NCI-H1436 (cell line): ENCODE measurements at regions not wholly inside any gene's neighbourhood (a gene's known extent, or its start where the extent isn't known, plus 50 kb on each side); places are given as distances from the start of the nearest gene placed in this dataset.

Experiments
- DNase-seq: peaks from one replicate; lab custom pipeline; 2025; lab: John Stamatoyannopoulos, UW

GRCh38 chr1:30316056-30316455, 407.3 kb downstream of the MATN1 start:
- DNase-seq = no peak

DNA sequence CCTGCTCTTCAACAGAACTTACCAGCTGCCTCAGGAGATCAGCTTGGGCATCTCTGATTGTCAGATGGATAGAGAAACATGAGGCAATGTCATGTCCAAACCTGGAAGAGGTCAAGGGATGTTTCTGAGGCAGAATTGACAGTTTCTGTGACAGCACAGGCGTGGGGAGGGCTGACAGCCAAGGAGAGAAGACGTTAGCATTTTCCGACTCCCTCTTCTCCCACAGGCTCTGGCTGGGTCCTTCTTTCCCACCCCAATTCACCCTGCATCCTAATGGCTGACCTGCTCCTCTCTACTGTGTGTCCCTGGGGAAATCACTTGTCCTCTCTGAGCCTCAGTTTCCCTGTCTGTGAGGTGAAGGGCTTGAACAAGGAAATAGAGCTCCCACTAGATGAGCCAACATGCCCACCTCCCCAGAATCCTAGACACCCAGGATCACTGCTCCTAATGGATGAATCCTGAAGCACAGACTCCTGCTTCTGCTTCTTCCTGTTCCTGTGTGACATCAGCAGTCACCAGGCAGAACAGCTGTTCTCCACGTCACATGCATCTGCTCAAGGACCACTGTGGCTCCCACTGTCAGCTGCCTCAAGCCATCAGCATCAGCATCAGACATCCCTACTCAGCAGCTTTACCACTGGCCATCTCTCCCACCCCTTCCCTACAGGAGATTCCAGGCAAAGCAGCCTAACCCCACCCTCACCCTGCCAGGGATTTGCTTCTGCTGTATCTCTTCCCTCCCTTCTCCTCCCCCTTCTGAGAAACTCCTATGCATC, 408.0 kb downstream of the MATN1 start:
- peak; percentile 16 for DNase-seq

DNA sequence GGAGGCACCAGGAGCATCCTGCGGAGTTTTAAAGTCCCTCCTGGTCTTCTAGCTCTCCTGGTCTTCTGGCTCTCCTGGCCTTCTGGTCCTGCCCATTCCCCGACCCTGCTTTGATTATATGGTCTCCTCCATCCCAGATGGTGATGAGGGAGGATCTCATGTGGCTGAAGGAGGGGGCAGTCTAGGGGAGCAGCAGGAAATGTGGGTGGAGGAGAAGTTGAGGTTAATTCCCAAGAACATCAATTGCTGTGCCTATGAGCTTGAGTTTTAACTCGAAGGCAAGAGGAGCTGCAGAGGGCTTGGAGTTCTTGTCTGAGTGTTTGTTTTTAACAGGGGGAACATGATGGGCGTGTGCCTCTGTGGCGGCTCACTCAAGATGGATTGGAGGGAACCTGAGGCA, 408.8 kb downstream of the MATN1 start:
- no peak for DNase-seq

DNA sequence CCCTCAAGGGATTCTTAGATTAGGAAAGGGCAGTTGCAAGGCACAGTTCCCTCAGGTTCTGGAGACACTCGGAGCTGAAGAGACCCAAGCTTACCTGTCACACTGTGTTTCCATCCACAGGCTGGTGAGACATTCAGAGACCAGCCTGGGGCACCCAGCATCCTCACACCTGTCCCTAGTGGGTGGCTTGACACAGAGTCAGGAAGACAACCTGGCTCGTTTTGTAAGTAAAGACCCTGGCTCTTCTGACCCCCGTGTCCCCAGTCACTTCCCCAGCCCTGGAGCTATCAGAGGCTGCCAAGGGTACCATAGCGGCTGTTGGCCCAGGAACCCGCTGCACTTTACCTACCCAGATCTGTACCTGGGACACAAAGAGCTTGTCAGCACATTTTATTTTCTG, 409.8 kb downstream of the MATN1 start:
- DNase-seq = no peak

DNA sequence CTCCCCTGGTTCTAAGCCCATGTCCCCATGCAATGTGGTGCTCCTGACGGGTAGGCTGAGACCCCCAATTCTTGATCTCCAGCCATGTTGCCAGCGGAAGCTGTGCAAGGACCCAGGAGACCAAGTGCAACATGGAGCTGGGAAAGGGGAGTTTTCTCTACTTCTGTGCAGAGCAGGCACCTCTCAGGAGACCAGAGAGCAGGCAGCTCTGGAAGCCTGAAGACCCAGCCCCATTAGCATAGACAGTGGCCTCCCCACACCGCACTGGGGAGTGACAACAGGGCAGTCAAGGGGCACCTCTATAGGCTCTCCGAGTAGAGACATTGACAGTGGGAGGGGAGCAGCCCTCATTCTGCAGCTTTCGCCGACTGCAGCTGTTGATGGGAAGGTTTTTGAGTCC, 410.2 kb downstream of the MATN1 start:
- DNase-seq = no peak

- no peak for DNase-seq
Observed at GRCh38 chr1:30312226-30312625, 411.2 kb downstream of the MATN1 start.

DNA sequence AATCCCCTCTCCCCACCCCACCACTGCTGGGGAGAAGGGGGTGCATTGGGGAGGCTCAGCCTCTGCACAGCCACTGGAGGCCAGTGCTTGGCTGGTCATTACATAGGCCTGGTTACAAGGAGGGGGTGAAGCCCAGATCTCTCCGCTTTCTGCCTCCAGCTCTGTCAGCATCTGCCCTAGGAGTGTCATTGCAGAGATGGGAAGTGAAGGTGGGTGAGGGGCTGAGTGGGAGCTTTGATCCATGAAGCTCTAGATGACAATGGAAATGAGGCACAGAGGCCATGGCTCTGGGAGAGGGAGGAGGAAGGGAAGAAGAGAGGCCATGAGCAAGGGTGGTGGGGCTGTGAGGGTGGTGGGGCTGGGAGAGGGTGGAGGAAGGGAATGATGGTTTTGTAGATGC, 411.6 kb downstream of the MATN1 start:
- DNase-seq = no peak

DNA sequence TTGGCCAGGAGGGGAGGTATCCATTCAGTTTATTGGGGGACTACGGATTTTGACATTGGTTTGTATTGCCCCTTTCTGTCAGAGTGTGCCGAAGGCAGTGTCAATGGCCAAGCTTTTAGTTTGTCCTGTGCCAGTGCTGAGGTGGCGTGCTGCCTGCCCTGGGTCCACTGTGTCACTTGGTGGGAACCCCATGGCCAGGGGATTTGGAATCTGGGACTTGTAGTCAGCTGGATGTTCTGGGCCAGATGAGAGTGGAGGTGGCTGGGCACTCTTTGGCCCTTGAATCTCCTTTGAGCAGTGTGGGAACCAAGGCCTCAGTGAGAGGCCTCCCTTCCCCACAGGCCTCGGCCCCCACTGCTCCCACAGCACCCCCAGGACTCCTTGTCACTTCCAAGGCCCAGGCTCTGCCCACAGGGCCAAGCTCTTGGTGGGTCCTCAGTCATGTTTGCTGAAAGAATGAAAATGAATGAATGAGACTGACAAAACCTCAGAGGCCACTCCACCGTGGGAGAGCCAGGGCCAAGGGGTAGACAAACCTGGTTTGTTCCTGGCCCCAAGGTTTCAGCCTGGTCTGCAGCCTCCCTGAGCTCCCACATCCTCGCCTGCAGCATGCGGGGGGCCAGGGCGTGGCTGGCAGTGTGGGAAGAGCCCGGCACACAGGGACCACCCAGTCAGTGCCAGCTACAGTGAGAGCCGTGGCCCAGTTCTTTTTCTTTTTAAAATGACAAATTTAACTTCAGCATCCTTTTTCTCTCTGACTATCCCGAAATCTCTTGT, 412.2 kb downstream of the MATN1 start:
- no peak for DNase-seq

DNA sequence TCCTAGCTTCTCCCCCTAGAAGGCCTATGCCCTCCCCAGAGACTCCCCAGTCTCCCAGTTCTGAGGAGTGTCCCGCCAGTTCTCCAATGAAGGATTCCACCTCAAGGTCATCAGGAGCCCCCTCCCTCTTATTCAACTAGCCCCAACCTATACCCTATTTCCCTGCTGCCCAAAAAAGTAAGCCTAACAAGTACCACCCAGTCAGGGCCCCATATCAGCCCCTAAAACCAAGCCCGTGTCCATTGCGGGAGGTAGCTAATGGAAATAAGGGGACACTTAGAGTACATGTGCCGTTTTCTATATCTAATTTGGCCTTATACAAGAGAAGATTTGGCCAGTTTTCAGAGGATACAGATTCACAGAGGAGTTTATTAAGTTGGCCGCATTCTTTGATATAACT, 416.2 kb downstream of the MATN1 start:
- DNase-seq = no peak

- DNase-seq = no peak
Observed at GRCh38 chr1:30305519-30305918, 417.9 kb downstream of the MATN1 start.

- no peak for DNase-seq
Observed at GRCh38 chr1:30305061-30305460, 418.3 kb downstream of the MATN1 start.

GRCh38 chr1:30304080-30304479, 419.3 kb downstream of the MATN1 start:
- DNase-seq = no peak

GRCh38 chr1:30303387-30303786, 420.0 kb downstream of the MATN1 start:
- no peak for DNase-seq

GRCh38 chr1:30302858-30303257, 420.5 kb downstream of the MATN1 start:
- DNase-seq = peak; percentile 32

- no peak for DNase-seq
Observed at GRCh38 chr1:30300669-30301068, 422.7 kb downstream of the MATN1 start.

GRCh38 chr1:30299393-30299792, 424.0 kb downstream of the MATN1 start:
- DNase-seq = no peak

DNA sequence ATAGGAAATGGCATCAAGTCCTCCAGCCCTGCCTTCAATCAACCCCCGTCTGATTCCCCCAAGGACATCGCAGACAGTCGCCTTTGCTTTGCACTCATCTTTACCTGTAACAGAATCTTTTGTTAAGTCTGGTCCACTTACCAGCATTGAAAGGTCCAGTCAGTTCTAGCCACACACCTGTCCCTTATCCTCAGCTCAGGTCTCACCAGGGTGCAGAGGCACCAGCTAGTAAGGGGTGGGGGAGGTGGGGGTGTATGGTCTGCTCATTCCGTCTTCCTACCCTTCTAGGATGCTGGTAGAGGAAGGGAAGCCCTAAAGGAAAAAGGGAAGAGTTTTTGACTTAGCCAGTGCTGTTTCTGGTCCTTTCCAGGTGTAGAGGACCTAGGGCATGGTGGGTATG, 427.7 kb downstream of the MATN1 start:
- DNase-seq = no peak

DNA sequence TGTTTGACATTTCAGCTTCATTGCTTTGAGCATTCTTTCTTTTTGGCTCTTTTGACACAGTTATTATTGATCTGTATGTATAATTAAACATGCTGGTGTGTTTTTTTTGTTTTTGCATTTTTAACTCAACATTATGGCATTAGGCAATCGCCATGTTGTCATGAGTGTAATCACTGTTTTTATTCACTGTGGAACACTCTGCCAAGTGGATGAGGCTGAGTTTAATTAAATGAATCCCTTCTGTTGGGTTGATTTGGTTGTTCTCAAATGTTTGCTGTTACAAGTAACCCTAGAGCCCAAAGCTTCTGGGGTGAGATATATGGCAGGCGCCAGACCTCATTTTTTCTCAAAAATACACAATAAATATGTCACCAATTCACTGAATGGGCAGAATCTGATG, 428.1 kb downstream of the MATN1 start:
- DNase-seq = no peak

DNA sequence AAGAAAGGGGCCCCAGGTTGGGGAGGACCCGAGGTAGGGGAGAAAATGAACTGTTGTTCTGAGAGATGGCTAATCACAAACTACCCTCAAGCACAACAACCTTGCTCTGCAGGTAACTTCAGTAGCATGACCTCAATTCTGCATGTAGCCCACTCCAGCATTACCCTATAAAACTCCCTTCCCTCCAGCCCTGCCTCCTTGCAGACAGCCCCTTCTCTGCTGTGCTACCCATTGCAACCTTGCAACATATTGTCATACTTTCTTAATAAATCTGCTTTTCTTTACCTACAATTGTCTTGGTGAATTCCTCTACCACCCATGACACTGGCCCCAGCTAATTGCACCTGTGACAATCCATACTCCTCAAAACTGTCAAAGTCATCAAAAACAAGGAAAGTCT, 428.9 kb downstream of the MATN1 start:
- DNase-seq = no peak

- no peak for DNase-seq
Observed at GRCh38 chr1:30292451-30292850, 430.9 kb downstream of the MATN1 start.

GRCh38 chr1:30291526-30291925, 431.9 kb downstream of the MATN1 start:
- DNase-seq = no peak

GRCh38 chr1:30290581-30290980, 432.8 kb downstream of the MATN1 start:
- no peak for DNase-seq

DNA sequence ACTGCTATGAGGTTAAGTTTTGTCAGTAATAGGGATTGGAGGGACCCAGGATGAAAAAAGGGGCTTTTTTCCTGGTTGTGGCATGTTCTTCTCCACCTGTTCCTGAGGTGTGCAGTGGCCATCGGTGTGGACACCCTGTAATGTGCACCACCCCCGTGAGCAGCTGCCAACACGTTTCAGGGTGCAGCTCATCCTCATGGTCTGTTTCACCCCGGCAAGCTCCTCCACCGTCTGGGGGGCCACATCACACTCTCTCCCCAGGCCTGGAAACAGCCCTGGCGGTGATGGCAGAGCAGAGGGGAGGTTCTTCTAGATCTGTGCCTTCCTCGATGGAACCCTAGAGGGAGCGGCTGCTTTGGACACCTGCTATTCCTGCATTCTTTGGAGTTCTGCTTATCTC, 435.4 kb downstream of the MATN1 start:
- no peak for DNase-seq
